ENCODE measurements at regions not wholly inside any gene's neighbourhood (a gene's known extent, or its start where the extent isn't known, plus 50 kb on each side); places are given as distances from the start of the nearest gene placed in this dataset.

- 63 to 89% (median 78%) methylated on average over 1 of the region's 1 CpG for WGBS, 5 donors
- Histone ChIP-seq H3K9me3 (peaks cover 0 to 27% (median 17%) of the 10 kb centered on the region in 8 donors), H3K27ac (no peak overlapping the region), H3K36me3 (no peaks in the 10 kb centered on the region), H3K27me3 (replicated peaks in 1 of 7) (no peaks in the 10 kb centered on the region), H3K4me3 (no peak overlapping the region), H3K4me1 (no peaks in the 10 kb centered on the region)
- intact Hi-C loops (cut with DNase I; ENCODE audit: low total_unique reads) = no loop called here
- no peak for DNase-seq
- TF ChIP-seq POLR2A (IDR thresholded peaks at IDR 0.05) (no peak), CTCF (IDR thresholded peaks at IDR 0.05 in 8 of 11, conservative IDR thresholded peaks at IDR 0.05 in 3 of 11) (no peak), POLR2AphosphoS5 (IDR thresholded peaks at IDR 0.05) (no peak)
Measured at GRCh38 chr17:13143001-13143400, 125.2 kb upstream of the ELAC2 start.

GRCh38 chr17:13140750-13141149 is 122.9 kb upstream of the ELAC2 start:
- Histone ChIP-seq H3K9me3 (peaks cover 0 to 36% (median 25%) of the 10 kb centered on the region in 8 donors), H3K36me3 (no peaks in the 10 kb centered on the region), H3K4me3 (no peak overlapping the region), H3K27ac (no peak overlapping the region), H3K4me1 (no peaks in the 10 kb centered on the region), H3K27me3 (replicated peaks in 1 of 7) (no peaks in the 10 kb centered on the region)
- WGBS, 5 donors = 27 to 55% (median 37%) methylated on average over 2 of the region's 2 CpGs
- no peak for TF ChIP-seq CTCF (IDR thresholded peaks at IDR 0.05 in 8 of 11, conservative IDR thresholded peaks at IDR 0.05 in 3 of 11)
- no peak for TF ChIP-seq POLR2AphosphoS5 (IDR thresholded peaks at IDR 0.05)
- TF ChIP-seq POLR2A (IDR thresholded peaks at IDR 0.05) = no peak
- intact Hi-C loops (cut with DNase I; ENCODE audit: low total_unique reads) = no loop called here
- DNase-seq = no peak

- Histone ChIP-seq H3K4me3 (no peak overlapping the region), H3K27me3 (replicated peaks in 1 of 7) (no peaks in the 10 kb centered on the region), H3K27ac (no peak overlapping the region), H3K36me3 (no peaks in the 10 kb centered on the region), H3K4me1 (no peaks in the 10 kb centered on the region), H3K9me3 (peaks cover 0 to 33% (median 23%) of the 10 kb centered on the region in 8 donors)
- no peak for DNase-seq
- intact Hi-C loops (cut with DNase I; ENCODE audit: low total_unique reads) = no loop called here
- TF ChIP-seq CTCF (IDR thresholded peaks at IDR 0.05 in 8 of 11, conservative IDR thresholded peaks at IDR 0.05 in 3 of 11) (no peak), POLR2AphosphoS5 (IDR thresholded peaks at IDR 0.05) (no peak), POLR2A (IDR thresholded peaks at IDR 0.05) (no peak)
- 42 to 73% (median 62%) methylated on average over 5 of the region's 5 CpGs for WGBS, 5 donors
Measured at GRCh38 chr17:13135506-13135905, 117.7 kb upstream of the ELAC2 start.

- Histone ChIP-seq H3K9me3 (peaks cover 0 to 22% (median 13%) of the 10 kb centered on the region in 8 donors), H3K4me3 (no peak overlapping the region), H3K27ac (no peak overlapping the region), H3K36me3 (no peaks in the 10 kb centered on the region), H3K4me1 (no peaks in the 10 kb centered on the region), H3K27me3 (replicated peaks in 1 of 7) (no peaks in the 10 kb centered on the region)
- no peak for TF ChIP-seq POLR2A (IDR thresholded peaks at IDR 0.05)
- TF ChIP-seq CTCF (IDR thresholded peaks at IDR 0.05 in 8 of 11, conservative IDR thresholded peaks at IDR 0.05 in 3 of 11) = no peak
- TF ChIP-seq POLR2AphosphoS5 (IDR thresholded peaks at IDR 0.05) = no peak
- WGBS, 5 donors = 29 to 51% (median 33%) methylated on average over 1 of the region's 1 CpG
- intact Hi-C loops (cut with DNase I; ENCODE audit: low total_unique reads) = no loop called here
- DNase-seq = no peak
Measured at GRCh38 chr17:13134076-13134475, 116.2 kb upstream of the ELAC2 start.

Data from spleen (tissue), 11 donors.